ENCODE measurements at regions not wholly inside any gene's neighbourhood (a gene's known extent, or its start where the extent isn't known, plus 50 kb on each side); places are given as distances from the start of the nearest gene placed in this dataset.

GRCh38 chr15:47950447-47950846 is 170.3 kb upstream of the SLC24A5 start:
- DNase-seq: no peak

DNA sequence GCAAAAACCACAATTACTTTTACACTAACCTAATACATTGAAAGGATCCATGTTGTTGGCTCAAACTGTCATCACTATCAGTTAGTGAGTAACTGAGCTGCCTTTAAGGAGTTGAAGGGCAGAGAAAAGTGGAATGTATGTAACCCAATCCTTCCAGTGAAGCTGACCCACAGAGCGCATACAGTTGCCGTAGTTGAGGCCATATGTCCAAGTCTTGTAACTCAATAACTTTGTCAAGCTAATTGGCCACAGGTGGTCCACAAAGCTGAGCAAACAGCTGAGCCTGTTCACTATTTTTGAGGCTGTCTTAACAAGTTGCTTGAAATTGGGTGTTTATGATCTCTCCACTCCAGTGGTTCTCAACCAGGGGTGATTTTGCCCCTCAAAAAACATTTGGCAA is 169.0 kb upstream of the SLC24A5 start:
- no peak for DNase-seq

DNA sequence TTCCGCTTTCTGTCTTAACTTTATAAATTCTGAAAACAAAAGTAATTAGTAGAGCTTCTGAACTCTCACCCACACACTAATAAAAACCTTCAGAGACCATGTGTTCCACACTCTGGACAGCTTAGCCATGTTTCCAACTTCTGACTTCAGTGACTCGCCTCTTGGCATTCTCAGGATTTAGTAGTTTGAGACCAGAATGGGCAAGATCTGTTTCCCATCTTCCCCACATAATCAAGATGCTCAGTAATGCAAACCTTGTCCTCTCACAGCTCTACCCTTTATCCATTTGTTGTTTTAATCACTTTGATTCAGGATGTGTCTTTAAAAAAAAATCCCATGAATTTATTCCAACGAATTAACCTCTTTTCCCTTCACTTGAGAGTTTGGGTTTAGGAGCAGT is 166.6 kb upstream of the SLC24A5 start:
- no peak for DNase-seq

DNA sequence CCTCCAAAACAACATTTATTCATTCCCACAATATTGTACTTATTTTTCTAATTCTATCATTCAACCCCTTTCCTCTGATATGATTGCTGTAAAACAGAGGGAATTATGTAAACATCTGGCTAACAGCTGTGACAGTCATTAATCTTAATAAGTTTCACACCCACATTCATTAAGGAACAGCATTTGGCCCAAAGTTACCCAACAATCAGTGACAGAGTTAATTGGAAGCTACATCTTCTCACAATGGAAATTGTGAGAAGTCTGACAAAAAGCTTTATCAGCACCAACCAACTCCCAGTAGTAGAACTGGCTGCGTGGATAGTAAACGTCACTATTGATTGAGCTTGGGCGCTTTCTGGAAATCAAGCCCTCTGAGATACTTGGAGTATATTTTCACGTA is 165.8 kb upstream of the SLC24A5 start:
- DNase-seq: no peak

DNA sequence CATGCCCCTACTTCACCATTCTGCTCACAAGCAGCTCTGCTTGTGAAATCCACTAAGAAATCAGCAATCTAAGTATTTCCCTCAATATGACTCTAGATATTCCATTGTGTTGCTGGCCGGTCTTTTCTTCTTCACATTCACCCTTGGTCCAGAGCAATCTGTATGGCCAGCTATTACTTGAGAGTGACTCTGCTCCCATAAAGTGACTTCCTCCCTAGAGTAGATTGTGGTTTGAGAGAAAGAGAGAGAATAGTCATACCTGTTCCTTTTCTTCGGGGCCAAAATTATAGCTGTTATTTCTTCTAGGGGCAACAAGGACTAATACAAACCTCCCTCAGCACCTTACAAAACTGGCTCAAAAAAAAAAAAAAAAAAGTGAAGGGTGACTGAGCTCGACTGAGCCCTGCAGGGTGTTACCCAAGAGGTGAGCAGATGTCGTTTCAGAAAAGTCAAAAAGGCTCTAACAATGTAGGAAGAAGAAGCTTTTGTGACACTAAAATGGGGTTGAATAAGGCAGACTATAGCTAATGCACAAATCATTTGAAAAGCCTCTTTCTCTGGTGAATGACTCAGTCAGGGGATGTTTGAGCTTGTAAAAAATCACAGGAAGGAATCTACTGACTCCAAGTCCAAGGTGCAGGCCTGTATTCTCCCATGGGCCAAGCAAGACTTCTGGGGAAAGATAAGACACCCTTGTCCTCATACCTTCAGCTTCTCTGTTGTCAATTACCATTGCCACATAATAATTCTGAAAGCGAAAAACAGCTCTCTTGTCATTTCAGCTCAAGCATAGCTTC is 161.0 kb upstream of the SLC24A5 start:
- DNase-seq: no peak

DNA sequence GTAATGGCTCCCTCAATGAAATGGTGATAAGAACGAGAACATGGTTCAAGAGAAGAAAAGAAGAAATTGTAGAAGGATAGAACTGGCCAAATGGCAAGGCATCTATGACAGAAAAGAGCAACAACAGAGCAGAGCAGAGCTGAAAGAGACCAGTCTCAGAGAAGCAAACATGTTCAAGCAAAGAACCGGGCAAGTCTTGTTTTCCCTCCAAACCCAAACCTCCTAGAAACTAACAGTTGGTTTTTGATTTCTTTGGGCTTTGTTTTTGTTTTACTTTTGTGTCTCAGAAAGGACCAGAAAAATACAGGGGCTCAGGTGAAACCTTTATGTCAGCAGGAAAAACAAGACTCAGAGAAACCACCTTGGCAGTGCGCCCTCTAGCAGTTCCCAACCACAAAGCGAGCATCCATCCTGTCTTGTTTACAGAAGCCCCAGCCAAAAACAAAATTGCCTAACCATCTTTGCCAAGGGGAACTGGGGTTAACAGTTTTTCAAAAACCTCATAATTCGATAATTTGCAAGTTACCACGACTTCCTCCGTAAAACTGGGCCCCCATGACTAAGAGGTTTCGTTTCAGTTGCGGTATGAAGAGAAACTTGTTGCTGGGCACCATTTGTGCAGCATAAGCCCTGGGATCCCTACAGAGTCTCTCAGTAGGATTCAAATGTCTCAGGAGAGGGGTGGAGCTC is 159.2 kb upstream of the SLC24A5 start:
- no peak for DNase-seq

DNA sequence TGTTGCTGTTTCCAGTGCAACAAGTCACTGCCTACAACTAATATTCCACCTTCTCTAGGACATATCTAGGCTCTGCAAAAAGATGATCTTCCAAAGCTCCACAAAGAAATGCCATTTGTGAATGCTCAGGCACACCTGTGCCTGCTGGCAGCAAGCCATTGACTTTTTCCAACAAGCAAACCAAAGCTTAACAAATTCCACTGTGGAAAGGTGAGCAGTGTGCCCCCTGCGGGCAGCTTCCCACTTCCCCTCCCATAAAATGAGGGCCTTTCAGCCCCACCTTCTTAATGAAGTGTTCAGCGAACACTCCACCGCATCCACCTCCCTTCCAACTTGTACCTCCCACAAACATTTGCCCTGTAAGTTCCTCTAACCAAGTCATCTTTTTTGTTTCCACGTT is 157.5 kb upstream of the SLC24A5 start:
- peak; percentile 13 for DNase-seq

GRCh38 chr15:47964229-47964628 is 156.6 kb upstream of the SLC24A5 start:
- no peak for DNase-seq

DNA sequence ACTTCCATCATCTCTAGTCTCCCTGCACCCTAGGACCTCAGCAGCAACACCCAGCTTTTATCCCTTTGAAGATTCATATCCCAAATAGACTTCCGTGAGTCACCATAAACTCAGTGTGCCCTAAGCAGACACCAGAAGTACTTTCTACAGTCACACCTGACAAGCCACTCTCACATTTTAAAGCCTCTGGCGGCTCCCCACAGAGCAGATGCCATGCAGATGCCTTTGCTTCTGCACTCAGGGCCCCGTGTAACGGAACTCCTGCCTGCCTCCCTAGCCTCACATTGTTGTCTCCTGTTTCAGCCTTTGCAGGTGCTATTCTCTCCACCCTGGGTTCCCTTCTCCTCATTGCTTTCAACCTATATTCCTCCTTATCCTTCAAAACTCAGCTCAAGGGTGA is 155.5 kb upstream of the SLC24A5 start:
- DNase-seq: no peak

DNA sequence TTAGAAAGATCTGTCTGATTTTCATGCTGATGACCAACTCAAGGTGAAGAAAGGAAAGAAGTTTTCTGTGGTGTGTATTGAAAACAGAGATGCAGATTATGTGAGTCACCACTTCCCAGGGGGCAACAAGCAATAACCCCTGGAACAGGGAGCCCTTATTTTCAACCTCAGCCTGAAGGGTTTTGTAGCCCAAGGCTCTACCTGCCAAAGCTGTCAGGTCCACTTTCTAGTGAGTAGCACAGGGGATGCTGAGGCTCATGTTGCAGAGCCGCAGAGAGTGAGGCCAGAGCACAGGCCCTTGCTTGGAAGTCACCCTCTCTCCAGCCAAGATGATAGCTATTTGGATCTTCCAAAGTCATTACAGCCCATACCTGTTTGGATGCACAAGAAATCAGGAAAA is 152.2 kb upstream of the SLC24A5 start:
- no peak for DNase-seq

DNA sequence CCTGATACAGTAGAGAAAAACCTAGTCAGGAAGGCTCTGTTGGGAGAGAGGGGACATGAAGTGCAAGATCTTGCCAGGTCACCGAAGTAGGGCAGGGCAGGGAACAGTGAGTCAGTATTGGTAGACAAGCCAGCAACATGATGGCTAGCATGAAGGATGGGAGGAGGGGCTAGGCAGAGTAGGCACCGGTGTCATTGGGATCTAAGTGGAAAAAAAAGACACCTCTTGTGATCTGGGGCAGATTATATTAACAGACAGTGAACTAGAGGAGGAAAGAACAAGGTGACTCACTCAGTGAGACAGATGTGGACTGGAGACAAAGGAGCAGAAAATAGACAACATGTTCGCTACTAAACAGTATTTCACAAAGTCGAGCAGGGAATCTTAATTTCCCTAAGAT is 149.2 kb upstream of the SLC24A5 start:
- DNase-seq: no peak

DNA sequence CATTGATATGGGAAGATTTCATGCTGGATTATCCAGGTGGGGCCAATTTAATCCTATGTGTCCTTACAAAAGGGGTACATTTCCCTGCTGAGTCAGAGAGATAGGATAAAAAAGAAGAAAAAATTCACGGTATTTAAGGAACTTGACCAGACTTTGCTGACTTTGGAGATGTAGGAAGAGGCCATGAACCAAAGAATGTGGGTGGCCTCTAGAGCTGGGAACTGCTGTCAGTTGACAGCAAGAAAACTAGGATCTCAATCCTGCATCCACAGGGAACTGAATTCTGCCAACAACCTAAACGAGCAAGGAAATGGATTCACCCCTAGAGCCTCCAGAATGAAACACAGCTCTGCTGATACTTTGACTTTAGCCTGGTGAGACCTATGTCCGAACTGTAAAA is 148.1 kb upstream of the SLC24A5 start:
- DNase-seq: no peak

- no peak for DNase-seq
Measured at GRCh38 chr15:47974724-47975123, 146.1 kb upstream of the SLC24A5 start.

DNA sequence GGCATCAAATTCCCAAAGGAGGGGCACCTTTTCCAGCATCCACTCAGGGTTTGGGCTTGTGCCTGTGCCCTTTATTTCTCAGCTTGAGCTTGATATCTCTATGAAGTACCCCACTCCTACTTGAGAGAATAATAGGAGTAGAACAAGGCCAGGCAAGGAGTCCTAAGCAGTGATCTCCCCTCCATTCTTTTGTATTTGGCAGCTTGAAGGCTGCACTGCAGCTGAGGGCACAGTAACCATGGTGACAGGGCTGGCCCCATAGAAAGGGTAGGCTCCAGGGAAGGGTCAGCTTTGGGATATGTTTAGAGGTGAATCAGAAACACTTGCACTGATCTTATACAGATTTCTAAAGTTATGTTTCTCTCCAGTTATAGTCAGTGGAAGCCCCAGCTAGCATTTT is 145.4 kb upstream of the SLC24A5 start:
- no peak for DNase-seq

DNA sequence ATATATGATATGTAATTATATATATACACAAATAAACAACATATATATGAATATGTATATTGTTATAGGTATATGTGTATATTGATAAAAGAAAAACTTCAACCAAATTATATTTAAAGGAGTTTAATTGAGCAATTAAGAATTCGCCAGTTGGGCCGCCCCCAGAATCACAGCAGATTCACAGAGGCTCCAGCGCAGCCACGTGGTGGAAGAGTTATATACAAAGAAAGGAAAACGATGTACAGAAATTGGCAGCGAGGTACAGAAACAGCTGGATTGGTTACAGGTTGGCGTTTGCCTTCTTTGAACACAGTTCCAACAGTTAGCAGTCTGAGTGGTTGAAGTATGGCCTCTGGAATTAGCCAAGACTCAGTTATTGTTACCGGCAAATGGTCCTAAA is 137.3 kb upstream of the SLC24A5 start:
- DNase-seq: no peak

GRCh38 chr15:47985568-47985967 is 135.2 kb upstream of the SLC24A5 start:
- no peak for DNase-seq

DNA sequence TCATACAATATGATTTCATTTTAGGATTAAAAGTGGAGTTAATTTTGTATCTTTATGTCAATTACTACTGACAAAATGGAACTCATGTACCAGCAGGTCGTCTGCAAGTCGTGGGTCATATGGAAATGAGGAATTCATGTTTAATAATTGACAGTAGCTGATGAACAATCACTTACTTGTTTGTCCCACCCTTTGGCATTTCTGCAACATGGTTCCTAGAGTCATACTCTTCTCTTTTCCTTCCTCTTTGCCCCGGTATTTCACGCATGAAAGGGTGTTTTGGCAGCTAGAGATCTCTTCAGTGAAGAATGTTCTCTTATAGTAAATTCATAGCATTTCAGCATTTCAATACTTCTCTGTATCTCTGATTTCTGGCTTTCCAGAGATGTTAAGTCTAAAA is 133.3 kb upstream of the SLC24A5 start:
- DNase-seq: no peak

DNA sequence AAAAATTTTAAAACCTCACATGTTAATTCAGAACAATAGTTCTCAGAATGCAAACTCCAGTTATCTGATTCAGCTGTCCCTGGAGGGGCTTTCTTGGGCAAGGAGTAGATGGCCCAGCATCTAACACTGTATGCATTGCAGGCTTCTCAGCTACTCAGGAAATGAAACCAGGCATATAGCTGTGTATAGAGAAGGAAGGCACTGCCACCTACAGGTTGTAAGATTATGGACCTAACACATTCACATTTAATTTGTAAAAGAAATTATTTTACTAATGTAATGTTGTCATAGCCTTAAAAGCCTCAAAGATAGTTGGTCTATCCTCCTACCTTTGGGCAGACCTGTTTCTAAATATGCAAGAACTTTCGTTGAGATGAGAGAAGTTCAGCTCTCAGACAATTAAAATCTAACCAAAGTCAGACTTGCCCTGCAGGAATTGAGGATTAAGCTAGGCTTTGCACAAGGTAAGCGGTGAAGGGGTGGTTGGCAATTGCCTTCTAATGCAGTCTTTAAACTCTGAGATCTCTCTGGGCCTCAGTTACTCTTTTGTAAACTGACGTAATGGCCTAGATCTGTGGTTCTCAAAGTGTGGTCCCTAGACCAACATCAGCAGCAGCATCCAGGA is 132.8 kb upstream of the SLC24A5 start:
- peak; percentile 56 for DNase-seq

GRCh38 chr15:47988564-47988963 is 132.2 kb upstream of the SLC24A5 start:
- no peak for DNase-seq

DNA sequence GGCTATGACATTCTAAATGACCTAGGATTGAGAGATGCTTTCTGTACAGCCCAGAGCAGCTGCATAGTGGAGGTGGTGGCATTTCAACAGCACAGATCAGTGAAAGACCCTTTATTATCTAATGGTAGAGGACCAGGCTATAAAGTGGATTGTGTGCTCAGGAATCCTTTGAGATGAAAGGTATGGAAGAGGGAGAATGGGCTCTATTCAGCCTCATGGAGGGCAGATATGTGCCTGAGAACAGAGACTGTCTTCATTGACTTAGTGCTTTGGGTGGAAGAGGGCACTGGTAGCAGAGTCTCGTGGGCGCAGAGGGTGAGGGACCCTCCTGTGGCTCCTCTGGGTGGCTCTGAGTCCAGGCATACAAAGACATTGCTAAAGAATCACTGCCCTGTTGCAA is 130.0 kb upstream of the SLC24A5 start:
- DNase-seq: no peak

- DNase-seq: no peak
Measured at GRCh38 chr15:47991357-47991756, 129.4 kb upstream of the SLC24A5 start.

DNA sequence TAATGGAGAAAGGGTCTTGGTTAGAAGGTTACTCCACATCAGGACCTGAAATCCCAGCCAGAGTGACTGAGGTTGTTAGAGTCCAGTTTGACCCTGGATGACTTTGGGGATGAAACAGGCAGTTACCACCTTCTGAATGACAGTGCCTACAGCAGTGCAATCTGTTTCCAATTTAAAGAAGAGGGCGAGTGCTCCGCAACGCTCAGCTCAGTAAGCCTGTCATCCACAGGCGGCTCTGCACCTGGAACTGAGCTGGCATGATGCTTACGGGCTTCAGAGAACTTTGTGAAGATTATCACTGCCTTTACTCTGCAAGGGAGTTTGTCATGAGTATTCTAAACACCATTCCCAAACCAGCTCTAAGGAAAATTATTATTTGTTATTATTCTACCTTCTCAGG is 127.7 kb upstream of the SLC24A5 start:
- no peak for DNase-seq

GRCh38 chr15:47997195-47998080 is 123.4 kb upstream of the SLC24A5 start:
- no peak for DNase-seq

All from SHP77 treated with DMSO at 0.1 percent for 48 hours (cell line).